HUES6 (cell line): ENCODE measurements at regions not wholly inside any gene's neighbourhood (a gene's known extent, or its start where the extent isn't known, plus 50 kb on each side); places are given as distances from the start of the nearest gene placed in this dataset.

ENCODE experiments used
- H3K27ac ChIP-seq: 2 replicates; pipeline ENCODE4 v1.7.0; 2013; ENCODE audit warnings: low read depth, mild to moderate bottlenecking, low read length, inconsistent platforms
- H3K27me3 ChIP-seq: 2 replicates; pipeline ENCODE4 v1.6.1; 2013; ENCODE audit warnings: low read length; ENCODE audit not compliant: control insufficient read depth, insufficient read depth
- H3K36me3 ChIP-seq: 2 replicates; pipeline ENCODE4 v1.6.1; 2013; ENCODE audit warnings: low read length; ENCODE audit not compliant: control insufficient read depth, insufficient read depth
- H3K4me1 ChIP-seq: 2 replicates; pipeline ENCODE4 v1.6.1; 2013; ENCODE audit warnings: low read length; ENCODE audit not compliant: control insufficient read depth, insufficient read depth
- H3K4me3 ChIP-seq: 2 replicates; pipeline ENCODE4 v1.5.1; 2013; ENCODE audit warnings: low read depth, low read length
- H3K9ac ChIP-seq: one replicate; pipeline ENCODE4 v1.6.1; 2013; ENCODE audit warnings: mild to moderate bottlenecking, low read length
- H3K9me3 ChIP-seq: 2 replicates; pipeline ENCODE4 v1.6.1; 2013; ENCODE audit warnings: low read depth, low read length; ENCODE audit not compliant: control insufficient read depth, insufficient read depth

DNA sequence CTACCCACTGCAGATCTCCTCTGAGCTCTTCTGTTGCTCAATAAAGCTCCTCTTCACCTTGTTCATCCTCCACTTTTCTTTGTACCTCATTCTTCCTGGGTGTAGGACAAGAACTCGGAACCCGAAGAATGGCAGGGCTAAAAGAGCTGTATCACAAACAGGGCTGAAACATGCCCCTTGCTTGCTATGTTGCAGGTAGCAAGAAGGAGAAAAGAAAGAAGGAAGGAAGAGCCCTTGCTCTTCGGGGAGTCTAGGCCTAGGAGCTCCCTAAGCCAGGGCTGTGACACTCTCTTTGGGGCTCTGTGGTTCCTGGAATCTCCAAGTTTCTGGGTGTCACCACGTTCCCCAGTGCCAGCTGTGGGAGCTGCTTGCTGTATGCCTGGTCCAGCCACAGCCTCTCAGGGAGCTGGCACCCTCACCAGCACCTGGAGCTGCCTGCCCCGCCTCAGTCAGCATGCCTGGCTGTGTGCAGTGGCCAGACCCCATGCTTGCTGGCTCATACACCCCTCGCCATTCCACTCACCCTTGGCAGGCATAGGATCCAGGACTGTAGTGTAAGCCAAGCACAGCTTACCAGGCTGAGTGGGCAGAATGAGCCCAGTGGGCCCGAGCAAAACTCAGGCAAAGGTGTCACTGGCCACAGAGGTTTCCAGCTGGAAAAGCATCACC is 274.8 kb upstream of the ADRA1B start:
- H3K9ac ChIP-seq = no peak overlapping the region
- H3K9me3 ChIP-seq = no peaks in the 10 kb centered on the region
- H3K4me3 ChIP-seq = no peak overlapping the region
- H3K4me1 ChIP-seq = 0 out of 2 replicates have a peak, but pooled peaks cover under 1% of the 10 kb centered on the region
- no peaks in the 10 kb centered on the region for H3K36me3 ChIP-seq
- H3K27me3 ChIP-seq = no peaks in the 10 kb centered on the region
- no peak overlapping the region for H3K27ac ChIP-seq

DNA sequence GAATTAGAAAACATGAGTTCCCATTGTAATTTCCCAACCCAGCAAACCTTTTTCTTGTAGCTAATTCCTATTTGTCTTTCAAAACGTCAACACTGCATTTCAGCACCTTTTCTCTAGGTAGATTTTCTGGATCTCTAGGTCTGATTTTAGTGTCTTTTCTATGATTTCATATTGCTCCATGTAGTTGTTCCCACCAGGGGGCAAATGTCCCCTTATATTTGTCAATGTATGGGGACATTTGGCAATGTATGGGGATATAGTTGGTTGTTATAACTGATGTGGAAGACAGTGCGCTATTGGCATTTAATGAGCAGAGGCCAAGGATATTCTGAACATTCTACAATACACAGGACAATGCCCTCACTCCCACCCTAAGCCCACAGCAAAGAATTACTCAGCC is 273.9 kb upstream of the ADRA1B start:
- H3K36me3 ChIP-seq = no peaks in the 10 kb centered on the region
- no peaks in the 10 kb centered on the region for H3K27me3 ChIP-seq
- no peak overlapping the region for H3K4me3 ChIP-seq
- H3K4me1 ChIP-seq = peaks cover 7% of the 10 kb centered on the region; the same call in 1 of the 2 replicates
- no peaks in the 10 kb centered on the region for H3K9me3 ChIP-seq
- H3K9ac ChIP-seq = no peak overlapping the region
- no peak overlapping the region for H3K27ac ChIP-seq

DNA sequence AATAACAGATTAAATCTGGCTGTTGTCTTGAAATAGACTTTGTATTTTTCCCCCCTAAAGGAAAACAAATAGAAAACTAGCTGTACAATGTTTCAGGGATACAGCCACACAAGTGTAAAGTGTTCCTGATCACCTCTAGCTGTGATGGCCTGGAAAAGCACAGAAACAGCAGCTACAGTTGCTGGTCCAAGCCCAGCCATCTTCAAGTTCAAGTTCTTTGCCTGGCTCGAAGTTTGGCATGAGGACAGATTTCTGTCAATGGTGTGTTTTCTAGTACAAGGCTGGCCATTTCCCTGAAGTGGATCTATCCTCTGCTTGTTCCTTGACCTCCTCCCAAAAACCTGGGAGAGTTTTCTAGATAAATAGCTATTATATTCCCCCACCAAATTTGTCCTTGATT is 272.2 kb upstream of the ADRA1B start:
- Histone ChIP-seq H3K36me3 (no peaks in the 10 kb centered on the region), H3K27ac (no peak overlapping the region), H3K4me3 (no peak overlapping the region), H3K9ac (no peak overlapping the region), H3K27me3 (no peaks in the 10 kb centered on the region), H3K4me1 (peaks cover 7% of the 10 kb centered on the region; the same call in 1 of the 2 replicates), H3K9me3 (no peaks in the 10 kb centered on the region)

DNA sequence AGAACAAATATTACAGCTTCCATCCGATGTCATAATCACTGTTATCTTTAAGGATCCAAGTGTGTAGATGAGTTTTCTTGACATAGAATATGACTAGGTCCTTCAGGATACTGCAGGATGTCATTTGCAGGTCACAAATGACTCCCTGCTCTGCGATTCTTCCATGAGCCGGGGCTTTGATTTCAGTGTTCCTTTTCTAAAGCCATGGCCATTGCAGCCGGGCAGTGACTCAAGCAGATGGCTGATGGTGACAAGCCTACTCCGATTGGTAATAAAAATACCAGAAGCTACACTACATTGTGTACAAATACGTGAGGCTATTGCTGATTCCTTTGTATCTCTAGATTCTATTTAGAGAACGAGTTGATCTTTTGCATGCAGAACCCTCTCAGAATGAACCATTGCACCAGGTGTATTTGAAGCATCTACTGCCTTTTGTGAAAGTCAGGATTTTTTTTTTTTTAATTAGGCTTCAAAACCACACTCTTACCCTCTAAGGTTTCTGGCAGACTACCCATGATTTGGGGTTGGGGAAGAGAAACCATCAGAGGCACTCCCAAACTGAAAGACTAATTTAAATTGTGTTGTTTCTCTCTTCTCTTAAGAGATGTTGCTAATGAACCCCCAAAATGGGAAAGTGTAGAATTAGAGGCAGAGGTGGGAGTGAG is 271.0 kb upstream of the ADRA1B start:
- no peaks in the 10 kb centered on the region for H3K27me3 ChIP-seq
- H3K9ac ChIP-seq = no peak overlapping the region
- no peak overlapping the region for H3K27ac ChIP-seq
- peaks cover 7% of the 10 kb centered on the region; the same call in 1 of the 2 replicates for H3K4me1 ChIP-seq
- no peaks in the 10 kb centered on the region for H3K9me3 ChIP-seq
- no peak overlapping the region for H3K4me3 ChIP-seq
- H3K36me3 ChIP-seq = no peaks in the 10 kb centered on the region

DNA sequence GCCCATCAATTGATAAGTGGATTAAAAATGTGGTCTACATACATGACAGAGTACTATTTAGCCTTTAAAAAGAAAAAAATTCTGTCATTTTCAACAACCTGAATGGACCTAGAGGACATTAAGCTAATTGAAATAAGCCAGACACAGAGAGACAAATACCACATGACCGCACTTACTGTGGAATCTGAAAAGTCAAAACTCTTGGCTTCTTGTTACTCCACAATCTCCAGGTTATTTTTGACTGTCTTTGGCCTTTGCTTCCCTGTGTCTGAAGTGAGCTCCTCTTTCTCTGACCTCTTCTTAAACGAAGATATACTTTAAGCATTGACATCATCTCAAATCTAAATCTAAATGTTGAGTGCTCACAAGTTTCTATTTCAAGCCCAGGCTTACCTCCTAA is 265.5 kb upstream of the ADRA1B start:
- Histone ChIP-seq H3K9ac (no peak overlapping the region), H3K27me3 (no peaks in the 10 kb centered on the region), H3K4me3 (no peak overlapping the region), H3K36me3 (no peaks in the 10 kb centered on the region), H3K4me1 (peaks cover 7% of the 10 kb centered on the region; the same call in 1 of the 2 replicates), H3K9me3 (no peaks in the 10 kb centered on the region), H3K27ac (no peak overlapping the region)

DNA sequence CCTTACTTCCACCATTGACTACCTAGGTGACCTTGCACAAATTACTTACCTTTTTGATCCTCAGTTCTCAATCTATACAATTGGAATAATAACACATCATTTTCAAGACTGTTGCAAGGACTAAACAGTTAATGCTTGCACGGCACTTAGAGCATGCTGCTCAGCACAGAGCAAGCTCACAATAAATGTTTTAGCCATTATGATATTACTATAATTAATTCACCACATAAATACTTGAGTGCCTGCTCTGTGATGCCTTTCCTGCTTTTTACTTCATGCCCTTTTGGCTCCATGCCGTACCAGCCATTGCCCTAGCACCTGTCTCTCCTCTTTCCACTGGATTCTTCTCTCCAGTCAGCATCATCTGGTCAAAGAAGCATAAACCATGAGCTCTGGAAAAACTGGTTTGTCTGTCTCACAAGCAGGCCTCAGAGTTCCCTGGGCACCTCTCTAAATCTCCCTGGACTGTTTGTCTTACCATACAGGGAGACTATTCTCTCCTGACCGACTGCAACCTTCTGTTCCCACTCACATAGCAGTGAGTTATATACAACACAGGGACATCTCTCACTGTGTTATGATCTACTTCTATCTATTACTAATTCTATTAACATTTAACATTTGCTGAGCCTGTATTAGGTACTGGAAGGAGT is 260.4 kb upstream of the ADRA1B start:
- Histone ChIP-seq H3K4me1 (no peaks in the 10 kb centered on the region), H3K4me3 (no peak overlapping the region), H3K27ac (no peak overlapping the region), H3K27me3 (no peaks in the 10 kb centered on the region), H3K9me3 (no peaks in the 10 kb centered on the region), H3K36me3 (no peaks in the 10 kb centered on the region), H3K9ac (no peak overlapping the region)

DNA sequence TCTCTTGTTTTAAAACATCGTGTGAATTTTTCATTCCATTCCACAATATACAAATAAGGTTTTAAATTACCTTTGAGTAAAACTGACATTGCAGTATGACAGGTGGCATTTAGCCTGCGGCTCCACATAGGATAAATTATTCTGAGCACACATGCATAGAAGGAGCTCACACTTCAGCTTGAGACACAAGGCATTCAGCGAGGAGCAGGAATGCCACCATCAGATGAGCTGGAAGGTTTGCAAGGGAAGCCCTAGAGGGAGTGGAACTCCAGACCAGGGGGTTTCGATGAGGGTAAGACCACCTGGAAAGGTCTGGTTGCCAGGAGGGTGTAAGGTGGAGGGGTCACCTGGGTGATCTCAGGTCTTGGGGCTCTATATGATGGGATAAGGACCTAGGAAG is 259.0 kb upstream of the ADRA1B start:
- H3K4me1 ChIP-seq = no peaks in the 10 kb centered on the region
- no peak overlapping the region for H3K27ac ChIP-seq
- no peaks in the 10 kb centered on the region for H3K36me3 ChIP-seq
- no peak overlapping the region for H3K9ac ChIP-seq
- no peaks in the 10 kb centered on the region for H3K9me3 ChIP-seq
- H3K27me3 ChIP-seq = no peaks in the 10 kb centered on the region
- H3K4me3 ChIP-seq = no peak overlapping the region

DNA sequence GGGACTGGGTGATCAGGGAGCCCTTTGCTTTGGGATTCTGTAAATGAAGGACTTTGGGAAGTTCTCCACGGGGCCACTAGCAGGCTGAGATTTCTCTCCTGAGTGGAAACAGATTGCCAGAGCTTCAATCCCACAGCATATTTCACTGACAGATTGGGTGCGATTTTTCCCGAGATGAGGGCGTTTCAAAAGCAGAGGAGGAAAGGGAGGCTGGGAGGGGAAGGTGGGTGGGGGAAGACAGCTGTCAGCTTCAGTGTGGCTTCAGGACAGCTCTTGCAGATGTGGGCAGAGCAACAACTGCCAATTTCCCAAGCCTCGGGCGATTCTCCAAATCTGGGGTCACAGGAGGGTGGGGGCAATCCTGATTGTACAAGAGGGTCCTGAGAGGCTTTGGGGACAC is 258.5 kb upstream of the ADRA1B start:
- no peak overlapping the region for H3K27ac ChIP-seq
- no peaks in the 10 kb centered on the region for H3K27me3 ChIP-seq
- no peak overlapping the region for H3K9ac ChIP-seq
- no peak overlapping the region for H3K4me3 ChIP-seq
- no peaks in the 10 kb centered on the region for H3K4me1 ChIP-seq
- H3K36me3 ChIP-seq = no peaks in the 10 kb centered on the region
- H3K9me3 ChIP-seq = no peaks in the 10 kb centered on the region

DNA sequence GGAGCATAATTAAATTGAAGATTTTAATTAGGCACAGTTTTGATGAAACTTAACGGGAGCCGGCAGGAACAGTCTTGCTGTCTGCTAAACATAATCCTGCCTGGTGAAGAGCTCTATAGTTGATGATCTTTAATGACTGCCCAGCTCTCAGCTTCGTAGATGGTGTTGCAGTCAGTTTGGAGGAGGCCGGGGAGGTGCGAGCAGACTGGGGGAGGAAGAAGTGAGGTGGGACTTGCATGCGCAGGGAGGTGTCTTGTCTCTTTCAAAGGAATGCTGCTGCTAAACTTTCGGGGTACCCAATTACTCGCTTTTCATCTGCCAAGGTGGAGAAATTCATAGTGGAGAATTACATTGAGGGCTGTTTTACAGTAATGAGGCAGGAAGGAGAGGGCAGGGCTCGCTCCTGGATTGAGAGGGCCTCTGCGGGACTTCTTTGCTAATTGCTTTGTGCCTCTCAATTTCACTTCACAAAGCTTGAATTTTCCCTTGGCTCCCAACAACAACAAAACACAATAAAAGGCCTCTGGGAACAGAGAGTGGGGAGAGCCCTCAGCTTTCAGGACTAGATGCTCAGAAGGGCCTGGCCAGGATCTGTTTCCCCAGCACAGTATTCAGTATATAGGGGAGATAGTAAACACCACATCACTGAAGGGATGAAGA is 257.9 kb upstream of the ADRA1B start:
- H3K27me3 ChIP-seq = no peaks in the 10 kb centered on the region
- H3K9me3 ChIP-seq = no peaks in the 10 kb centered on the region
- H3K27ac ChIP-seq = no peak overlapping the region
- no peak overlapping the region for H3K4me3 ChIP-seq
- no peak overlapping the region for H3K9ac ChIP-seq
- H3K4me1 ChIP-seq = no peaks in the 10 kb centered on the region
- H3K36me3 ChIP-seq = no peaks in the 10 kb centered on the region

DNA sequence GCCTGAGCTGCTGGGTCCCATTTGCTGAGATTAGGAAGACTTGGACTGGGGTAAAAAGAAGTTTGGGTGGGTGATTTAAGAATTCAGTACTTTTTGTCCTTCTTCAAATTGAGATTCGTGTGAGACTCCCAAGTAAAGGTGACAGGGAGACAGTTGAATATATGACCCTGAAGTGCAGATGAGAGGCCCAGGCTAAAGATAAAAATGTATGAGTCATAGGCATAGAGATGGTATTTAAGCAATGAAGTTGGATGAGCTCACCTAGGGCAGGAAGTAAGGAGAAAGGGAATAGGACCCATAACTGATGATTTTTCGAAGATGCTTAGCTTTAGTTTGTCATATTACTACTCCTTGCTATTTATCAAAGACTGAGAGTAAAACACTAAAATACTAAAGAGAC is 255.9 kb upstream of the ADRA1B start:
- Histone ChIP-seq H3K27me3 (no peaks in the 10 kb centered on the region), H3K4me3 (no peak overlapping the region), H3K4me1 (no peaks in the 10 kb centered on the region), H3K27ac (no peak overlapping the region), H3K36me3 (no peaks in the 10 kb centered on the region), H3K9ac (no peak overlapping the region), H3K9me3 (no peaks in the 10 kb centered on the region)

DNA sequence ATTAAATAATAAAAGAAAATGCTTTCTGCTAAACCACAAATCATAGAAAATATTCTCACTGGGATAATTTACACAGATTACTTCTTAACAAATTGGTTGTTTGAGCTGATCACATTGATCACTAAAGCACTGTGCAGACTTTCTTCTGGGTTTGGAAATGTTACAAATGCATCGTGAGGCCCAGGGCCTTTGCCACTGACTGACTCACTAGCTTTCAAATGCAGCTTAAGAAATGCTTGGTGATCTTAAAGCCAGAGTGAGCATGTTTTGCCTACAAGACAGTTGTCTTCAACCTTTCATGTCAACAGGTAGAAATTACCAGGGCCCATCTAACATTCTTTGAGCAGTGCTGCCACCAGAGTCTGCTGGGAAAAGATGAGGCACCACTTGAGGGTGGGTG is 252.3 kb upstream of the ADRA1B start:
- Histone ChIP-seq H3K9me3 (no peaks in the 10 kb centered on the region), H3K27me3 (no peaks in the 10 kb centered on the region), H3K4me3 (no peak overlapping the region), H3K4me1 (no peaks in the 10 kb centered on the region), H3K9ac (no peak overlapping the region), H3K27ac (no peak overlapping the region), H3K36me3 (no peaks in the 10 kb centered on the region)
